H1 (cell line): ENCODE measurements at regions not wholly inside any gene's neighbourhood (a gene's known extent, or its start where the extent isn't known, plus 50 kb on each side); places are given as distances from the start of the nearest gene placed in this dataset.

Experiments used
- CEBPB ChIP-seq: IDR thresholded peaks from 2 replicates; pipeline ENCODE4 v1.6.1; 2012; ENCODE audit warnings: low read depth, low read length
- CHD1 ChIP-seq: IDR thresholded peaks from 2 replicates; pipeline ENCODE4 v1.6.1; 2012; ENCODE audit warnings: low read depth, low read length, improper control_type of control experiment
- JUND ChIP-seq: IDR thresholded peaks from 2 replicates; pipeline ENCODE4 v1.6.1; 2011; ENCODE audit warnings: mild to moderate bottlenecking, improper control_type of control experiment, low read length
- KDM4A ChIP-seq: IDR thresholded peaks from one replicate; pipeline ENCODE4 v1.7.1; 2012; ENCODE audit warnings: low read depth, mild to moderate bottlenecking, moderate library complexity, low read length, inconsistent platforms; ENCODE audit not compliant: severe bottlenecking
- RNF2 ChIP-seq: fragments of 200-900, 300-1000 bp; sonication (generic); IDR thresholded peaks from 2 replicates; pipeline ENCODE4 v1.7.1; 2016; ENCODE audit warnings: borderline replicate concordance, low read depth, mild to moderate bottlenecking, antibody characterized with exemption, low read length; ENCODE audit not compliant: poor library complexity, severe bottlenecking; ENCODE audit errors: missing control alignments
- SP2 ChIP-seq: IDR thresholded peaks from 2 replicates; pipeline ENCODE4 v1.6.1; 2012; ENCODE audit warnings: mild to moderate bottlenecking, low read length, inconsistent platforms
- SRF ChIP-seq: IDR thresholded peaks from 2 replicates; pipeline ENCODE4 v1.6.1; 2011; ENCODE audit warnings: mild to moderate bottlenecking, low read depth, low read length, moderate library complexity
- ZNF274 ChIP-seq: IDR thresholded peaks from 2 replicates; pipeline ENCODE4 v1.7.0; 2012; ENCODE audit warnings: low read length, borderline replicate concordance; ENCODE audit errors: extremely low read depth
- TF ChIP-seq, protein P1 (sequence below): IDR thresholded peaks from 2 replicates; pipeline ENCODE4 v1.6.1; 2012; ENCODE audit warnings: low read length, inconsistent platforms

- TF ChIP-seq RNF2 (no peak), ZNF274 (no peak), CHD1 (no peak), SP2 (no peak), JUND (no peak), CEBPB (no peak), KDM4A (no peak), SRF (no peak)
- TF ChIP-seq, protein P1, sequence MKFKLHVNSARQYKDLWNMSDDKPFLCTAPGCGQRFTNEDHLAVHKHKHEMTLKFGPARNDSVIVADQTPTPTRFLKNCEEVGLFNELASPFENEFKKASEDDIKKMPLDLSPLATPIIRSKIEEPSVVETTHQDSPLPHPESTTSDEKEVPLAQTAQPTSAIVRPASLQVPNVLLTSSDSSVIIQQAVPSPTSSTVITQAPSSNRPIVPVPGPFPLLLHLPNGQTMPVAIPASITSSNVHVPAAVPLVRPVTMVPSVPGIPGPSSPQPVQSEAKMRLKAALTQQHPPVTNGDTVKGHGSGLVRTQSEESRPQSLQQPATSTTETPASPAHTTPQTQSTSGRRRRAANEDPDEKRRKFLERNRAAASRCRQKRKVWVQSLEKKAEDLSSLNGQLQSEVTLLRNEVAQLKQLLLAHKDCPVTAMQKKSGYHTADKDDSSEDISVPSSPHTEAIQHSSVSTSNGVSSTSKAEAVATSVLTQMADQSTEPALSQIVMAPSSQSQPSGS, result no peak
Measured at GRCh38 chr10:4450169-4450568, 375.8 kb upstream of the AKR1E2 start (continued).
